ENCODE measurements at regions not wholly inside any gene's neighbourhood (a gene's known extent, or its start where the extent isn't known, plus 50 kb on each side); places are given as distances from the start of the nearest gene placed in this dataset.

- H3K4me1 ChIP-seq (ENCODE audit: control insufficient read depth in 2 of 2, insufficient read depth in 2 of 2, low read length in 2 of 2) = no peaks in the 10 kb centered on the region
- Mint-ChIP-seq H3K4me3 (no peak overlapping the region), H3K4me1 (no peaks in the 10 kb centered on the region), H3K9me3 (ENCODE audit: insufficient read depth) (no peaks in the 10 kb centered on the region), H3K27me3 (no peaks in the 10 kb centered on the region), H3K27ac (no peak overlapping the region)
- no peaks in the 10 kb centered on the region for H3K36me3 ChIP-seq (replicated peaks in 1 of 2; ENCODE audit: control extremely low read depth in 1 of 2, control insufficient read depth in 1 of 2, extremely low read depth in 1 of 2, insufficient read depth in 2 of 2, low read length in 1 of 2)
- 95% methylated on average over 3 of the region's 8 CpGs for WGBS (ENCODE audit: insufficient coverage)
- H3K9ac ChIP-seq (ENCODE audit: low read length) = no peak overlapping the region
- no peak overlapping the region for H2AFZ ChIP-seq (ENCODE audit: insufficient read depth, low read depth, low read length, poor library complexity, severe bottlenecking)
- H3K4me2 ChIP-seq (replicated peaks; ENCODE audit: low read depth, low read length, poor library complexity, severe bottlenecking) = no peak overlapping the region
- no peaks in the 10 kb centered on the region for H3K9me3 ChIP-seq (ENCODE audit: control extremely low read depth in 1 of 3, control insufficient read depth in 2 of 3, insufficient read depth in 1 of 3, low read length in 2 of 3)
- POLR2A ChIA-PET = no interaction called here
- no peak overlapping the region for H3K27ac ChIP-seq (ENCODE audit: low read length in 2 of 2)
- no peak for TF ChIP-seq EZH2 (IDR thresholded peaks at IDR 0.05; ENCODE audit: borderline replicate concordance, insufficient read depth, low read depth, low read length, poor library complexity, severe bottlenecking)
- no peak for TF ChIP-seq CTCF (IDR thresholded peaks at IDR 0.05)
- CTCF ChIA-PET = interaction anchor here (0.5 kb wide), 1 partner anchor 396 kb away, joined by 3 read pairs; no protein-coding TSS in a partner anchor
- H3K4me3 ChIP-seq (ENCODE audit: control extremely low read depth in 1 of 5, extremely low read depth in 1 of 5, insufficient read depth in 1 of 5, low read depth in 2 of 5, low read length in 4 of 5) = no peak overlapping the region
- H3K79me2 ChIP-seq (ENCODE audit: control insufficient read depth, insufficient read depth, low read length) = no peaks in the 10 kb centered on the region
- no peaks in the 10 kb centered on the region for H4K20me1 ChIP-seq (ENCODE audit: control insufficient read depth, insufficient read depth, low read length, poor library complexity, severe bottlenecking)
- DNase-seq (no peak), ATAC-seq (ENCODE audit: low read depth) (no peak)
- intact Hi-C loops (cut with micrococcal nuclease) = no loop called here
- H3K27me3 ChIP-seq (replicated peaks in 1 of 4; ENCODE audit: control extremely low read depth in 1 of 4, control insufficient read depth in 3 of 4, insufficient read depth in 4 of 4, low read length in 3 of 4) = no peaks in the 10 kb centered on the region
These were observed 146.3 kb downstream of the SNX19 start for GRCh38 chr11:130769782-130770535.

- ATAC-seq (ENCODE audit: low read depth) = no peak
These were observed 144.6 kb downstream of the SNX19 start for GRCh38 chr11:130771708-130772107.

More at GRCh38 chr11:130771708-130772107, 144.6 kb downstream of the SNX19 start:
- Mint-ChIP-seq H3K4me3 (no peak overlapping the region), H3K9me3 (ENCODE audit: insufficient read depth) (no peaks in the 10 kb centered on the region), H3K27me3 (no peaks in the 10 kb centered on the region), H3K27ac (no peak overlapping the region), H3K4me1 (no peaks in the 10 kb centered on the region)
- H3K9me3 ChIP-seq (ENCODE audit: control extremely low read depth in 1 of 3, control insufficient read depth in 2 of 3, insufficient read depth in 1 of 3, low read length in 2 of 3) = no peaks in the 10 kb centered on the region
- no peak overlapping the region for H3K9ac ChIP-seq (ENCODE audit: low read length)
- no peak overlapping the region for H3K27ac ChIP-seq (ENCODE audit: low read length in 2 of 2)
- no peaks in the 10 kb centered on the region for H4K20me1 ChIP-seq (ENCODE audit: control insufficient read depth, insufficient read depth, low read length, poor library complexity, severe bottlenecking)
- no peaks in the 10 kb centered on the region for H3K27me3 ChIP-seq (replicated peaks in 1 of 4; ENCODE audit: control extremely low read depth in 1 of 4, control insufficient read depth in 3 of 4, insufficient read depth in 4 of 4, low read length in 3 of 4)
- H2AFZ ChIP-seq (ENCODE audit: insufficient read depth, low read depth, low read length, poor library complexity, severe bottlenecking) = no peak overlapping the region
- TF ChIP-seq CTCF (IDR thresholded peaks at IDR 0.05) (no peak), EZH2 (IDR thresholded peaks at IDR 0.05; ENCODE audit: borderline replicate concordance, insufficient read depth, low read depth, low read length, poor library complexity, severe bottlenecking) (no peak)
- CTCF ChIA-PET = no interaction called here
- H3K79me2 ChIP-seq (ENCODE audit: control insufficient read depth, insufficient read depth, low read length) = no peaks in the 10 kb centered on the region
- no peak overlapping the region for H3K4me3 ChIP-seq (ENCODE audit: control extremely low read depth in 1 of 5, extremely low read depth in 1 of 5, insufficient read depth in 1 of 5, low read depth in 2 of 5, low read length in 4 of 5)
- intact Hi-C loops (cut with micrococcal nuclease) = no loop called here
- WGBS (ENCODE audit: insufficient coverage) = 88% methylated on average over 3 of the region's 7 CpGs
- H3K4me1 ChIP-seq (ENCODE audit: control insufficient read depth in 2 of 2, insufficient read depth in 2 of 2, low read length in 2 of 2) = no peaks in the 10 kb centered on the region
- no peaks in the 10 kb centered on the region for H3K36me3 ChIP-seq (replicated peaks in 1 of 2; ENCODE audit: control extremely low read depth in 1 of 2, control insufficient read depth in 1 of 2, extremely low read depth in 1 of 2, insufficient read depth in 2 of 2, low read length in 1 of 2)
- no peak for DNase-seq
- POLR2A ChIA-PET = no interaction called here
- H3K4me2 ChIP-seq (replicated peaks; ENCODE audit: low read depth, low read length, poor library complexity, severe bottlenecking) = no peak overlapping the region

Data from B cell (primary cell).